NCI-H510A treated with DMSO at 0.1 percent for 48 hours (cell line): ENCODE measurements at regions not wholly inside any gene's neighbourhood (a gene's known extent, or its start where the extent isn't known, plus 50 kb on each side); places are given as distances from the start of the nearest gene placed in this dataset.
"Not testable (repeated sequence)": the region's sequence is repeated elsewhere in the genome, so short reads cannot be mapped to it uniquely, and the experiment has no call there.

Experiments
- DNase-seq: peaks from one replicate; lab custom pipeline; 2025; lab: John Stamatoyannopoulos, UW

GRCh38 chr6:125591796-125592195 lies 157.6 kb upstream of the HEY2 start:
- not testable (repeated sequence) for DNase-seq

GRCh38 chr6:125593746-125594145 lies 155.7 kb upstream of the HEY2 start:
- DNase-seq: no peak

- no peak for DNase-seq
Measured at GRCh38 chr6:125596020-125596419, 153.4 kb upstream of the HEY2 start.

GRCh38 chr6:125597411-125598253 lies 151.8 kb upstream of the HEY2 start:
- peak; percentile 76 for DNase-seq

- peak; percentile 84 for DNase-seq
Measured at GRCh38 chr6:125598422-125598821, 151.0 kb upstream of the HEY2 start.

- no peak for DNase-seq
Measured at GRCh38 chr6:125604257-125604656, 145.2 kb upstream of the HEY2 start.

- DNase-seq: no peak
Measured at GRCh38 chr6:125611573-125612344, 137.7 kb upstream of the HEY2 start.

GRCh38 chr6:125612345-125612846 lies 137.0 kb upstream of the HEY2 start:
- DNase-seq: peak; percentile 24

GRCh38 chr6:125618629-125619028 lies 130.8 kb upstream of the HEY2 start:
- DNase-seq: no peak

GRCh38 chr6:125623085-125623484 lies 126.3 kb upstream of the HEY2 start:
- DNase-seq: no peak

- DNase-seq: no peak
Measured at GRCh38 chr6:125631165-125631564, 118.3 kb upstream of the HEY2 start.

- DNase-seq: not testable (repeated sequence)
Measured at GRCh38 chr6:125636011-125636410, 113.4 kb upstream of the HEY2 start.

GRCh38 chr6:125636671-125637070 lies 112.8 kb upstream of the HEY2 start:
- no peak for DNase-seq

- DNase-seq: no peak
Measured at GRCh38 chr6:125637207-125637606, 112.2 kb upstream of the HEY2 start.

- no peak for DNase-seq
Measured at GRCh38 chr6:125639466-125640020, 109.9 kb upstream of the HEY2 start.

- DNase-seq: no peak
Measured at GRCh38 chr6:125640441-125641150, 108.8 kb upstream of the HEY2 start.

GRCh38 chr6:125643967-125644661 lies 105.3 kb upstream of the HEY2 start:
- not testable (repeated sequence) for DNase-seq

- no peak for DNase-seq
Measured at GRCh38 chr6:125647391-125647790, 102.0 kb upstream of the HEY2 start.

GRCh38 chr6:125653752-125654151 lies 95.7 kb upstream of the HEY2 start:
- DNase-seq: not testable (repeated sequence)

- no peak for DNase-seq
Measured at GRCh38 chr6:125655511-125655910, 93.9 kb upstream of the HEY2 start.

- DNase-seq: peak; percentile 38
Measured at GRCh38 chr6:125656287-125656870, 93.1 kb upstream of the HEY2 start.
